ENCODE measurements at regions not wholly inside any gene's neighbourhood (a gene's known extent, or its start where the extent isn't known, plus 50 kb on each side); places are given as distances from the start of the nearest gene placed in this dataset.

DNA sequence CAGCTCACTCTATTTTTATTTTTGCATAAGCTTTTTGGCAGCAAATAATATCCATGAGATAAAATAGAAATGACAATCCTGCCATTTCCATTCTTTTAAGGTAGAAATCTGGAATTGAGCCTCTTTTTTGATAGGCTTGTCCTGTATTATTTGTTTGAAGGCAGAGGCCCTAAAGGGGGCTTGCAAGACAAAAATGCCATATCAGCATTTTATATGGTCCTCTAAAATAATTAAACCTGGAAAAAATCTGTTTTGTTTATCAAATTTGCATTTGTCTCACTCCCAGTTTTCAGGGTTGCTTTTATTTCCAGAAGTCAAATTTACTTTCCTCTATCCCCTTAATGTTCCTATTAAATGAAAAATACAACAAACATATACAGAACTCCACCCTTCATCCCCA is 134.9 kb upstream of the GAP43 start:
- TF ChIP-seq, protein P1, sequence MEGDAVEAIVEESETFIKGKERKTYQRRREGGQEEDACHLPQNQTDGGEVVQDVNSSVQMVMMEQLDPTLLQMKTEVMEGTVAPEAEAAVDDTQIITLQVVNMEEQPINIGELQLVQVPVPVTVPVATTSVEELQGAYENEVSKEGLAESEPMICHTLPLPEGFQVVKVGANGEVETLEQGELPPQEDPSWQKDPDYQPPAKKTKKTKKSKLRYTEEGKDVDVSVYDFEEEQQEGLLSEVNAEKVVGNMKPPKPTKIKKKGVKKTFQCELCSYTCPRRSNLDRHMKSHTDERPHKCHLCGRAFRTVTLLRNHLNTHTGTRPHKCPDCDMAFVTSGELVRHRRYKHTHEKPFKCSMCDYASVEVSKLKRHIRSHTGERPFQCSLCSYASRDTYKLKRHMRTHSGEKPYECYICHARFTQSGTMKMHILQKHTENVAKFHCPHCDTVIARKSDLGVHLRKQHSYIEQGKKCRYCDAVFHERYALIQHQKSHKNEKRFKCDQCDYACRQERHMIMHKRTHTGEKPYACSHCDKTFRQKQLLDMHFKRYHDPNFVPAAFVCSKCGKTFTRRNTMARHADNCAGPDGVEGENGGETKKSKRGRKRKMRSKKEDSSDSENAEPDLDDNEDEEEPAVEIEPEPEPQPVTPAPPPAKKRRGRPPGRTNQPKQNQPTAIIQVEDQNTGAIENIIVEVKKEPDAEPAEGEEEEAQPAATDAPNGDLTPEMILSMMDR (IDR thresholded peaks at IDR 0.05), result no peak
- TF ChIP-seq POLR2A (IDR thresholded peaks at IDR 0.05), result no peak
